Fibroblast of skin of back (primary cell): ENCODE measurements at regions not wholly inside any gene's neighbourhood (a gene's known extent, or its start where the extent isn't known, plus 50 kb on each side); places are given as distances from the start of the nearest gene placed in this dataset.

Experiments used
- DNase-seq: peaks from one replicate; pipeline ENCODE4 v3.0.0-alpha.2; 2013

DNA sequence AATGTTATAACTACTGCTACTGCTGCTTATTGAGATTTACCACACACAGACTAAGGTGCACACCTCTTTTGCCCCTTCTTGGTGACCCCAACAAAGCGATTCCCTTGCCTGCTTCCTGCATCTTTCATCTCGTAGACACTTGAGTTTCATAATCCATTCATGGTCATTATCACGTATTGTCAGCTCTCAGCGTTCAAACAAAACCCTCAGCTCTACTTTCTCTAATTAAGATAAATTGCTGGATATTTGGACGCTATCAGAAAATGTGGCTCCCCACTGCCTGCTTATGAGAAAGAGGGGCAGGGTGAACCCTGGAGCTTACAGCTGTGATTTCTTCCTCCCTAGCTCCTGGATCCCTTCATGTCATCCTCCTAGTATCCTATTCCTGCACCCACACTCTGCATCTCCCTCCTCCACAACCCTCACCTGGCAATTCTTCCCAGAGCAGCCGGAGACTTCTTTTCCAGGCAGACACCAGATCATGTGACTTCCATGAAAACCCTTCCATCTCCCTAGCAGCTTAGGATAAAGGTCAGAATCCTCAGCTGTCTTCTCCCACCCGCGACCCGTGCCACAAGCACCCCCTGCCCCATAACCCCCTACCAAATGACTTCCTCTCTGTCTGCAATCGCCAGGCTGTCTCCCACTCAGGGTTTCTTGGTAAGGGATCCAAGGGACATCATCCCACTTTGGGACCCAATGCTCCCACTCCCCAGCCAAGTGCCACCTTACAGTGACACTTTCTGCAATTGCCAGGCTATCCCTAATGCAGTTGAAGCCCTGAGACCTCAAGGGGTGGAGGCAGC is 146.5 kb downstream of the NSG2 start:
- DNase-seq = no peak

DNA sequence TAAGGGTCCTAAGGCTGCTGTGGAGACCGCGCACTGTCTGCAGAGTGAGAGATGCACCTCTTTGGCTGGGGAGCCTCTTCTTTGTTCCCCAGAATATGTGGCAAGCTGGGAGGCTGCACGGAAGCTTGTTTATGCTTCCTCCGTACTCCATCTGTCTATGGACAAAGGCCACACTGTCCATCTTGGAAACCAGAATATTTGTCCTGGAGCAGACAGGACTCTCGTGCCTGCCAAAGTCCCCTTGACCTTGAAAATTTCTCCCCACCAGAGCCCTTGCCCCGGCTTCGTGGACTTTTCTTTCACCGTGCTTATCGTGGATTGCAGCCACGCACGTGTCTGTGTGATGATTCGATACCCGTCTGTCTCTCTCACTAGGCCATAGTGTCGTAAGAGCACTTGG is 147.4 kb downstream of the NSG2 start:
- DNase-seq = no peak

DNA sequence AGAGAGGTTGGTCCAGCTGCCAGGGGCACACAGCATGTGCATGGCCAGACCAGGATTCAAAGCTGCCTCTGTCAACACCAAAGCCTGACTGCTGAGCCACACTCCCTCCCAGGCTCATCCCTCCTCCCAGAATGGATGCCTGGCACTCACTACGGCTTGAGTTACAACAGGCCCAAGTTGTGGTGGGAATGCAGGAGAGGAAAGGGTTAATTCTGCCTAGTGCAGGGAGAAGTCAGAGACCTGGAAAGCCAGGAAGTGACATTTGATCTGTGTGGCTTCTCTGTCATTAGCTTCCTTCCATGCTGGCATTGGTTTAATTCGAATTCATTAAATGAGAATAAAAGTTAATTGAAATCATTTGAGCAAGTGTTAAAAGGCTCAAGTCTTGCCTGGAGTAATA is 150.0 kb downstream of the NSG2 start:
- no peak for DNase-seq

DNA sequence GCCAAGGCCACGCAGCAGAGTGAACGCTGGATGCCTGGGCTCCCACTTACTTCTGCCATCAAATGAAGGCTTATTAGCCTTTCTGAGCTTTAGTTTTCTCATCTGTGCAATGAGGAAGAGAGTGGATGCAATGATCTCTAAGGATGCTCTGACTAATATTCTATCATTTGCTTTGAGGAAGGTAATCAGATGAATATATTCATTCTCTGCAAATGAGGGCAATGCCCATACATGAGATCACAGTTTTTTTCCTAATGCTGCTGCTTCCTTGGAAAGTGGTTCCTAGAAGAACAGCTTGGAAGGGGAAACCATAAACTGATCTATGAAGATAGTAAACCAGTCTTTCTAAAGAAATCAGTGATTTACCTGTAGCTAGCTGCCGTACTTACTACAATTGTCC is 152.4 kb downstream of the NSG2 start:
- DNase-seq = no peak

DNA sequence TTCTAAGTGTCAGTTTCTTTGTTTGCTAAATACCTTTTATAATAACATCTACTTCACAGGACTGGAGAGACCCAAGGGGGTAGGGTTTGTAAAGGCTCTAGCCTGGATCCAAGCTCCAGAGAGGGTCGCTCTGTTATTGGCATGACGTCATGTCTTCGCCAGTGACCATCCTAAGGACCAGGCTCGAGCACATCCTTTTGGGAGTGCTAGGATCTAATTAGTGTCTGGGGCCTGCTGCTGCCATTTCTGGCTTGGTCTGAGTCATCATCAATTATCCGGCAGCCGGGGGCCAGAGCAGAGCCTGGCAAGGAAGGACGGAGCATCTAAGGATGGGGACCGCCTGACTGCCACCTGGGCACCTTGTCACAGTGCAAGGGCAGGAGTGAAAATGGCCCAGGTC is 153.0 kb downstream of the NSG2 start:
- DNase-seq = no peak

DNA sequence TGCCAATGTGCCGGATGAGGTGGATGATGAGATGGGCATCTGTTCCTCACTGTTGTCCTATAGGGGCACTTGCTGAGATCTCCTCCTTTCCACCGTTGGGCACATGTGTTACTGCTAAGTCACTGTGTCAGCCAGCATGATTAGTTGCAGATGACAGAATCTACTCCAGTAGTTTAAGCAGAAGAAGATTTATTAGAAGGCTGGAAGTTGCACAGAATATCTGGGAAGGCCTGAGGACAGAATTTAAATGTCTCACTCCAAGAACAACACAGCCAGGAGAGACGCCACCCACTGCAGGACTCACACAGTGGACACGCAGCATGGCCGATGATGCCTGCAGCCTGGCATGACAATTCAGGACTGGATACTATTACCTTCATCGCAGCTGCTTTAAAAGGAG is 157.5 kb downstream of the NSG2 start:
- DNase-seq = no peak

DNA sequence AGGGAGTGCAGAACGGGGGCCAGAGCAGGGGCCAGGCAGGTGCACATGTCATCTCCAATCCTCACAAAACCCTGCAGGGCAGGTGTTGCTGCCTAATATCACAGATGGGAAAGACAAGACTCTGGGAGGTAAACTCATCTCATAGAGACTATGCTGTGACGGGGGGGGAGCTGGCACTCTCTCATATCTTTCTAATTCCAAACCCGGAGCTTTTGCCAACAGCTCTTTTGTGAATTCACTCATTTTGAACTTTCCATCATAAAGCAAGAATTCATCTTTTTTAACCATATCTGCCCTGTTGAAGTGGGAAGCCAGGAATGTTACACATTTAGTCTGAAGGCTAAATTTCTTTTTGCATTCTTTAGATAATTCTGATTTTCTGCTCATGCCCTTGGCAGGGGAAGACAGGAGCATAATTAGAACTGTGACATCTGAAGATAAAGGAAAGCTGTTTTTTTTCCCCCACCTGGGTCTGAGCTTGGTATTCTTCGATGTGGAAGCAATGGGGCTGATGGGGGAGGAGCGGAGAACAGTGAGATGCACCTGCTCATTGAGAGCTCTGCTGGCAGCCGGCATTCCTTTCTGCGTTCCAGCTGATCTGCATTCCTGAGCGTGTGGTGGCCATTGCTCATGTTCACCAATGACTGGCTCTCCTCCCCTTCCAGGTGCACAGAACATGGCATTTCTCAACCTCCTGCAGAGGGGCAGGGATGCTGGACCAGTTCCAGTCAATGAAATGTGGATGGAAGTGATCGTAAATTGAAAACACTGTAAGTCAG is 159.2 kb downstream of the NSG2 start:
- no peak for DNase-seq

DNA sequence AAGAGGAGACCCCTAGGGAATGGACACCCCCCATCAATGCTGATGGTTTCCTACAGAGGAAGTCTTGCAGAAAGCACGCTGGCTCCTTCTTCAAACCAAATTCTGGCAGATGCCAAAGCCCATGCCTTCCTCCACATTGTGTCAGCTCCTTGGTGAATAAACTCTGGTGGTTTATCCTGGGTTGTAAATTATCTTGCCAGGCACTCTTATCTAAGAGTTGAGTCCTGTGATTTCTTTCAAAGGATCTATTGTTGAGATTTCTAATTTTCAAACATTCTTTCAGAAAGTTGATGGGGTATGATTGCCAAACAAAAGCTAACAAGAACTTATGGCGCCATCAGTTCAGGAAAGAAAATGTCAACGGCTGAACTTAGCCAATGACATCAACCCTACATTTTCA is 160.4 kb downstream of the NSG2 start:
- no peak for DNase-seq

DNA sequence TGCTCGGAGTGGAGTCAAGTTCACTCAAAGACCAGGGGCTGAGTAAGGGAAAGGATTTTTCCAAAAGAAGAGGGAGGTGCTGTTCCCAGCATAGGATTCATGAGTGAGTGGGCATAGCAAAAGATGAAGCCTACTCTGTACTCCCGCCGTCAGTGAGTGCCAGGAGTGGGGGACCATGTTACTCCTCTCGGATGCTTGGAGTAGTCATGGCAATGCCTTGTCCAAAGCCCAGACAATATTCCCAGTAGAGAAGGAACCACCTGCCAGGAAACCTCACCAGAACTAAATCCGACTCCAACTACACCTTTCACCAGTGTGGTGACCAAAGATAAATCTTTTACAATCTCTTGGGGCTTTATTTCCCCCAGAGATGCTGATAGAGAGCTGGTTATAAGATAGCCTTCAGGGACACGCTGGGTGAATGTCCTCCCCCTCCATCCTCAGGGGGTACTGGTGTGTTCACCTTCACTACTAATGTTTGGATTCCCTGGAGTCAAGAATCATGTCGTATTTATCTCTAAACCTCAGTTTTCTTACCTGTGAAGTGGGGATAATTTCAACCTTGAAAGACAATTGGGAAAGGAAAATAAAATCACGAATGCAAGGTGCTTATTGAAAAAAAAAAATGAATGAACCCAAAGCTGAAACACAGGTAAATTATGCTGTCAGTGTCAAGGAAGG is 165.2 kb downstream of the NSG2 start:
- DNase-seq = no peak

DNA sequence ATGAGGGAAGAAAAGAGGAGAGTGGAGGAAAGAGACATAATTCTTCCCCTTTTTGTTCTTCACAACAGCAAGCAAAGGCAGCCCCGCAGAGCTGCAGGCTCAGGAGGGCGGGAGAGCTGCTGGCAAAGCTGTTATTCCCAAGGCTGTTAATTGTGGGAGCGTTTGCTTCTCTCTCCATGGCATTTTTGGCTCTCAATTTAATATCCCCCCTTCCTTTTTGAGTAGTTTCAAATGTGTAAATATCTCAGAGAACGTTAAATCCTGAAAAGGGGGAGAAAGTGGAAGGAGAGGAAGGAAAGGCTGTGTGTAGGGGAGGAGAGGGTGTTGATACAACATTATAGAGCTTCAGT is 165.7 kb downstream of the NSG2 start:
- DNase-seq = no peak

DNA sequence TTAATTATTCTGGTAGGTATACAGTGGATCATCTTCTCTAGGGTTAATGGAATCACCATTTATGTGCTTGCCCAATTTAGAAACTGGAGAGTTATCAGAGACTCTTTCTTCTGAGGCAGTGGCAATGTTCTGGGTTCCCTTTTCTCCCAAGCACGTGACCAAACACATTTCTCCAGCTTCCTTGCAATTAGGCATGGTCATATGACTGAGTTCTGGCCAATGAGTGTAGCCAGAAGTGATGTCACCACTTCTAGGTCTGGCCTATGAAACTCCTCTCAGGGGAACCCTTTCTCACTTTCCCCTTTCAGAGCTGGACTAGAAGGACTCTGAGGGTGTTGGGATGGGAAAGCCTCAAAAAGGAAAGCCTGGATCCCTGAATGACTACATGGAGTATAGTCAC is 172.0 kb downstream of the NSG2 start:
- DNase-seq = no peak

DNA sequence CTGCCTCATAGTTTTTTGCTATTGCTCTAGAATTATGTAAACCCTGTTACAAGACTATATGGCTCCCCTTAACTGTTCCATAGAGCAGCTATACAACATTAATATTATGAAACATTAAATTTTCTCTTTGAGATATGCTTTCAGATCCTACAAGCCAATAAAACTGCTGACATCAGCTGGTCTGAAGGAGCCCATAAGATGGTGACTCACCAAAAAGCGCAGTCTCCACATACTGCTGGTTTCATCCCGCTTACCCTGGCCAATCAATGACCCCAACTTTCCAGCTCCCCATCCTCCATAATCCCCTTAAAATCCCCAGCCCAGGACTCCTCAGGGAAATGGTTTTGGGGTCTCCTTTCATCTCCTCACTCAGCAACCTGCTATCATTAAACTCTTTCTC is 172.7 kb downstream of the NSG2 start:
- DNase-seq = no peak

DNA sequence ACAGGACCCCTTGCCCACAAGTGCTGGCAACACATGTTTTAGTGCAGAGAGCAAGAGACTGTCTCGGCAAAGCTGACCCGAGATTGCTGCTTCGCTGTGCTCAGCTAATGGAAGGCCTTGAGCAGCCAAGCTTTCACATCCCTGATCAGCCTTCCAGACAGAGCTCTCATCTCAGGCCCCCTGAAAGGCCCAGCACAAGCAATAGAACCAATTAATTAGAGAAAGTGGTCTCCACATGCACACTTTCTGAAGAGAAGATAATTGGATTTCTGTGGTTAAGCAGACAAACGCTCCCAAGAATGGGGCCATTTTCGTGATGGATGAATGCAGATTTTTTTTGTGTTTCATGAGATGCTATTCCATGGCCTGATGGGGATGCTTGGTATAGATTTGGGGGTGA is 174.9 kb downstream of the NSG2 start:
- DNase-seq = no peak

DNA sequence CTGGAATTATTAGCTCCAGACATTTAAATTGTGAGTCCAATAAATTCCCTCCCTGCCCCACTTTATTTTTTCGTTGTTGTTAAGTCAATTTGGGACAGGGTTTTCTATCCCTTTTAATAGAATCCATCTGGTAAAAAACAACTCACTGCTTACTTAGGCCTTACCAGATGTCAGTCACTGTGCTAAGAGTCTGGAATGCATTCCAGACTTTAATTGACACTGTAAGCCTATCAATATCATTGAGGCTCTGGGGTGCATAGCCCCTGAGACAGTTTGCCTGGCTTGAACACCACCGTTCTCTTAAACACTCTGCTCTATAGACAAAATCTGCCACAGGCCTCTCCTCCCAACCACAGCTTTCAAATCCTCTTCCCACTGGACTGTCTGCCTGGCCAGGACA is 175.9 kb downstream of the NSG2 start:
- DNase-seq = no peak

DNA sequence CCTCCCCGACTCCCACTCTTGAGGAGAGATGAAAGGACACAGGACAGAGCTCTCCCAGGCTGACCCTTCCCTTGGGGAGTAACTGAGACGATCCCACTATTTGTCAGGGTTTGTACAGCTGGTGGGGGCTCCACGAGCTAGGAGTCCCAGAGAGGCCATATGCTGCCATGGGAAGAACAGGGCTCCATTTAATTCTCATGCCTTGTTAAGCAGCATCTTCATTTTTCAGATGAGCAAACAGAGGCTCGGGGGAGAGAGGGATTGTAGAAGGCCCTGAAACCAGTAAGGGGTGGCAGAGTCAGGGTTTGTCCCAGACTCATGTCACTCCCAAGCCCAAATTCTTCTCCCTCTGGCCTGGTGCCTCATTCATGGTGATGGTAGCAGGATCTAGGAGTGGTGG is 176.4 kb downstream of the NSG2 start:
- DNase-seq = no peak

DNA sequence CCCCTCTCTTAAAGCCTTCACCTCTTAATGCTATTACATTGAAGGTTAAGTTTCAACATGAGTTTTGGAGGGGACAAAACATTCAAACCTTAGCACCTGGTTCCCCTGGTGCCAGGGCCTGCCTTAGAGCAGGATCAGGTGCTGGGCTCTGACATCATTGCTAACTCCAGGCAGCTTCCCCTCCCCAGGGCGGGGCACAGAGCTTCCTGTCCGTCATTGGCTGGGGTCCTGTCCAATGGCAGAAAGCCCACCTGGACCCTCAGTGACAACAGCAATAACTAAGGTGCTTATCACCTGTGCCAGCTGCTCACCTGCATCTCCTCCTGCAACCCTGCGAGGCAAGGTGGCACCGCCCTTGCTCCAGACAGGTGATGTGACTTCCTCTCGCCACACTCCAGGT is 177.4 kb downstream of the NSG2 start:
- DNase-seq = no peak

DNA sequence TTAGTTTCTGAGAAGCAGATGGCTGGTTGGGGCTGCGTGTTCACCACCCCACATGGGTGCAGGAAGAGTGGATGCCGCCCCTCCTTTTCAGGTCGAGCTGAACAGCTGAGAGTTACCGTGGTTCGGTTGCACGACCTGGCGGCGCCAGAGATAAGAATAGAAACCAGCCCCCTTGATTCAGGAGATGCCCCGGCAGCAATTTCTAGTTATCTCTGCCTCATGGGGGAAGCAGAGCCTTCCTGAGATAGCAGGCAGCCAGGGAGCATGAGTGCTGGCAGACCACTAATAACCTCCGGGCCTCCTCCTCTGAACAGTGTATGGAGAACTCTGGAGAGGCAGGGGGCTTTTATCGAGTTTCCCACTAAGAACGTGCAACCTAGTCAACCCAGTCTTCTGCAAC is 177.8 kb downstream of the NSG2 start:
- no peak for DNase-seq

DNA sequence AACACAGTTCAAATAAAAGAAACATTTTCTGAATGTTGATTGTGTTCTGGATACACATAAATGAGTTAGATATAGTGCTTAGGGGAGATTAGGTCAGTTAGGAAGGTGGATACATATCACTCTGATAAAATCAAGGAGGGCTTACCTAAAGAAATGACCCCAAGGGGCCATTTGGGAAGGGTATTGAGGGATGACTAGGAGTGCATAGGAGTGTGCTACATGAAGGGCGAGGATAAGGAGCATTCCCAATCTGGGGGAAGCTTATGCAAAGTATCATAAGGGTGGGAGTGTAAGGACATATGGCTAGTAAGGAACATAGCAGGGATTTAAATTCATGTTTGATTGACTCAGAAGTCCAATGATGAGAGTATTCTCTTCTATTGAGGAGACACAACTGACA is 183.6 kb downstream of the NSG2 start:
- no peak for DNase-seq

DNA sequence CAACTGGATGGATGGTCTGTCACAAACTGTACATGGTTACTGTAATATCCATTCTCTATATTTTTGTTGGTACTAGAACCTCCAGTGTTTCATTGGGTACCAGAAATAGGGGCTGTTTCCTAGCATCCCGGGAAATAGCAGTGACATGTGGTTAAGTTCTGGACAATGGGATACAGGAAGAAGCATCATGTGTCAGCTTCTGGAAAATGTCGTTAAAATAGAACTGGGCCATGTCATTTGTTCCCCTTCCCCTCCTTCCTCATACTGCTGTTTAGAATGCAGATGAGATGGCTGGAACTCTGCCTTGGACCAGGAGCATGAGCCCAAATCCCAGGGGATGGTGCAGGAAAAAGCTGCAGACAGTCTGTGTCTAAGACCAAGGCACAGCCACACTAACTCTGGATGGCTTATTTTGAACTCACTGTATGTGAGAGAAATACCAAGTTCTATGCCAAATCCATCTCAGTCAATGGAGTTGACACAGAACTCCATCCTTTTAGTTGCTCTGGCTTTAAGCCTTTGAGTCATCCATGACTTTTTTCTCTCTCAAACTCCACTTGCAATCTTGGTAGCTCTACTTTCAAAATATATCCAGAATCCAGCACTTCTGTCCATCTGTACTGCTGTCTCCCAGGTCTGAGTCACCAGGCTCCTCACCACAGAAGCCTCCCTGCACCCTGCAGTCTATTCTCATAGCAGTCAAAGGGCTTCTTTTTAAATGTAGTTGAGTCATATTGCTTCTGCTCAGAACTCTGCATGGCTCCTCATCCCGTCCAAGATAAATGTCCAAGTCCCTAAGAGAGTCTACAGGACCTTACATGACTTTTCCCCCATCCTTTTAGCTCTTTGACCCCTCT is 184.2 kb downstream of the NSG2 start:
- peak; percentile 86 for DNase-seq

DNA sequence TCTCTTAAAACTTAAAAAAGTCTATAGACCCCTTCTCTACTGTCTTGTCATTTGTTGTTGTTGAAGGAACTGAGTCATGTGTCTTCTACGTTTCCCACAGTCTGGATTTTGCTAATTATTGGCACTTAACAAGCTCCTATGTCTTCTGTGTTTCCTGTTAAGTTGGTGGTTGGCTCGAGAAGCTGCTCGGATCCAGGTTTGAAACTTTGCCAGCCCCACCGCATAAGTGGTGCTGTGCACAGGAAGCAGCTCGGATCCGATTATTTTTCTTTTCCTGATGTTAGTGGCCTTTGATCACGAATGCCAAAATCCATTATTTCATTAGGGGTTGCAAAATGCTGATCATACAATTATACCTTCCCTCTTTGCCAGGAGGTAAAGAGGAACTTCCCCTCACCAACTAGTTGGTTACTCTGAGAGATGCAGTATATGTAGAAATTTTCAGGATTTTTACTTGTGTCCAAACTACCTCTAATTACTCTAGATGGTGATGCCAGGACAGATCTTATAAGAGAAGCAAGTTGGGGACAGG is 186.5 kb downstream of the NSG2 start:
- DNase-seq = peak; percentile 69

DNA sequence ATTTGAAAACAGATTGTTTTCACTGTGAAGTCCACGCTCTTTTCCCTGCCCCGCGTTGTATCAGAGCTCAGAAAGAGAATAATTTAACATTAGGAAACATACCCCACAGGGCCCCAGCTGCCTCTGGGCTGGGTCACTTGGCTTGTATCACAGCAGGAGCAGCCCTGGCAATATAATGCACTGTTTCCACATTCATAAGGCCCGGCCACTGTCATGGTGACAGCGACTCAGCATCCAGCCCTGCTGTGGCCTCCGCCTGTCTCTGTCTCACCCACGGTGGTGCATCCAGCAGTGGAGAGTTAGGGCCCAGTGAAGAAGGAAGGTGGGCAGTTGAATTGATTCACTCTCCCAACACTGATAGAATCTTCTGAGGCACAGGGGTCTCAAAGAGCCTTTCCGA is 188.9 kb downstream of the NSG2 start:
- peak; percentile 38 for DNase-seq

DNA sequence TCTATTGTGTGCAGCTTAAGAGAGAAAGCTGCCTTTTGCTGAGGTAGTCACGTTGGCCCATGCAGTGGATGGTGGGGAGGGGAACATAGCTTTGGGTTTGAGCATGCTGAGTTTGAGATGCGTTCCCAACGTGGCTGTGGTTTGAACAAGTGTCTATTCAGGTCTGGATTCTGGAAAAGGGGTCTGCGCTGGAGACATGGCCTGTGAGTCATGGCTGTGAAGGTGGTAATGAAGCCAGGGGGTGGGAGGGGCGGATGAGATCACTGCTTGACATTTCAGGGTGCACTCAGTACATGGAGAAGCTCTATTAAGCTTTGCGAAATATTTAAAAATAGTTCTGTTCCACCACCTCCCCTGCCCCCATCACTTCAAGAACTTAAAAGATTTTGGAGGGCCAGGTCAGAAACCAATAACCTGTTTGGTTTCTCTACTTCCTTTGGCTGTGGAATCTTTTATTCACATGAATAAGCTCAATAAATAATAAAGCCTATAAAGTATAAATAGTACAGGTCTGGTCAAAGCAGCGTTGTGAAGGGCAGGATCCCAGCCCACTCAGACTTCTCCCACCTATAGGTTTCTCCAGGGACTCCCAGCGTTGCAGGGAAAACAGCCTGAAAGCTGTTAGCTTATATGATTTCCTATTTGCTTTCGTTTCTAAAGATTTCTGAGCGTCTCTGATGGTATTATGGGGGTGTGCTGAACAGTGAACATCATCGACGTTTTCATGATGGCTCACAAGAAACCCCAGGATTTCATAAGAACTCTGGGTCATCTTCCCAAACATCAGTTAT is 189.9 kb downstream of the NSG2 start:
- DNase-seq = peak; percentile 63
